K562 (cell line): ENCODE measurements at regions not wholly inside any gene's neighbourhood (a gene's known extent, or its start where the extent isn't known, plus 50 kb on each side); places are given as distances from the start of the nearest gene placed in this dataset.

Experiments
- CREM ChIP-seq: IDR thresholded peaks from 2 replicates; pipeline ENCODE4 v1.6.1; 2014; ENCODE audit warnings: antibody characterized with exemption, low read depth
- DPF2 ChIP-seq: fragments of 450-650 bp; IDR thresholded peaks from 2 replicates; pipeline ENCODE4 v1.6.1; 2016
- EHMT2 ChIP-seq: fragments of 450-650 bp; IDR thresholded peaks from 2 replicates; pipeline ENCODE4 v1.6.1; 2018; ENCODE audit warnings: antibody characterized with exemption
- POLR2A ChIP-seq: fragments of 450-650 bp; conservative IDR thresholded peaks from 2 replicates; pipeline ENCODE4 v1.6.1; 2016
- ZNF589 ChIP-seq: fragments of 200-800 bp; sonication (Bioruptor generic); IDR thresholded peaks from 2 replicates; pipeline ENCODE4 v1.6.1; 2016; ENCODE audit warnings: low read depth, missing genetic modification characterization, missing compliant biosample characterization
- TF ChIP-seq, protein P1 (sequence below): IDR thresholded peaks from 3 replicates; pipeline ENCODE4 v1.6.1; 2011; ENCODE audit warnings: borderline replicate concordance, mild to moderate bottlenecking; ENCODE audit not compliant: insufficient read length, insufficient read depth

DNA sequence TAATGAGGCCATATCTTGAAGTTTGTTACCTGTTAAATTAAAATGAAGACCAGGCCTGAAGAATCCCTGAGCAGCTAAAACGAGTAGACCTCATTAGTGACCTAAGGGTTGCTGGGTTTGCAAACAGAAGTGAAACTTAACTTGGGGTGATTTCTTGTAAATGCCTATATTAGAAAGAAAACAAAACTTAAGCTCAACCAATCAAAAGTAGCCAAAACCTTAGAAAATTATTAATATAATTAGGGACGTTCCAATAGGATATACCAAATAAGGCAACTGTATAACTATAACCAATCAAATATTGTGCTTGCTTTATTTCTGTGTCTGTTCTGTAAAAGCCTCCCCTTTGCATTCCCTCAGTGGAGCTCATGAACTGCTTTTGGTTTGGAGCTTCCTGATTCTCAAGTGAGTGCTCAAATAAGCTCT lies 137.9 kb upstream of the VRK2 start:
- no peak for TF ChIP-seq DPF2
- TF ChIP-seq POLR2A: no peak
- no peak for TF ChIP-seq ZNF589
- TF ChIP-seq CREM: no peak
- no peak for TF ChIP-seq EHMT2
- TF ChIP-seq, protein P1, sequence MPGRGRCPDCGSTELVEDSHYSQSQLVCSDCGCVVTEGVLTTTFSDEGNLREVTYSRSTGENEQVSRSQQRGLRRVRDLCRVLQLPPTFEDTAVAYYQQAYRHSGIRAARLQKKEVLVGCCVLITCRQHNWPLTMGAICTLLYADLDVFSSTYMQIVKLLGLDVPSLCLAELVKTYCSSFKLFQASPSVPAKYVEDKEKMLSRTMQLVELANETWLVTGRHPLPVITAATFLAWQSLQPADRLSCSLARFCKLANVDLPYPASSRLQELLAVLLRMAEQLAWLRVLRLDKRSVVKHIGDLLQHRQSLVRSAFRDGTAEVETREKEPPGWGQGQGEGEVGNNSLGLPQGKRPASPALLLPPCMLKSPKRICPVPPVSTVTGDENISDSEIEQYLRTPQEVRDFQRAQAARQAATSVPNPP: no peak
